Calu3 (cell line): ENCODE measurements at regions not wholly inside any gene's neighbourhood (a gene's known extent, or its start where the extent isn't known, plus 50 kb on each side); places are given as distances from the start of the nearest gene placed in this dataset.

Experiments used
- BruUV-seq: library from RNA; stranded (reverse); fragments of 400-500 nt; replicated peaks from 2 replicates; lab custom pipeline; 2021; lab: Mats Ljungman, UMichigan
- CTCF ChIA-PET: fragments of 300-600 bp; sonication (Branson Sonifier 250); formaldehyde crosslinking; loops from one replicate; lab custom pipeline; 2022; ENCODE audit warnings: antibody characterized with exemption; lab: Charles Lee
- DNase-seq: peaks from one replicate; pipeline ENCODE4 v3.0.0; 2022
- H3K27ac Mint-ChIP-seq: one replicate; pipeline ENCODE4 v1.8.0; 2022; ENCODE audit warnings: mixed read lengths; ENCODE audit not compliant: unreplicated experiment
- H3K27me3 Mint-ChIP-seq: one replicate; pipeline ENCODE4 v1.8.0; 2022; ENCODE audit warnings: mixed read lengths; ENCODE audit not compliant: unreplicated experiment
- H3K36me3 Mint-ChIP-seq: one replicate; pipeline ENCODE4 v1.8.0; 2022; ENCODE audit warnings: mild to moderate bottlenecking, moderate library complexity, mixed read lengths; ENCODE audit not compliant: insufficient read depth, unreplicated experiment
- H3K4me1 Mint-ChIP-seq: one replicate; pipeline ENCODE4 v1.8.0; 2022; ENCODE audit warnings: mild to moderate bottlenecking, low read depth, mixed read lengths; ENCODE audit not compliant: unreplicated experiment
- H3K4me3 Mint-ChIP-seq: one replicate; pipeline ENCODE4 v1.8.0; 2022; ENCODE audit warnings: mild to moderate bottlenecking, low read depth, moderate library complexity, mixed read lengths; ENCODE audit not compliant: unreplicated experiment
- H3K9me3 Mint-ChIP-seq: one replicate; pipeline ENCODE4 v1.8.0; 2022; ENCODE audit warnings: low read depth, mixed read lengths; ENCODE audit not compliant: unreplicated experiment
- CTCF ChIP-seq: fragments of 200-600 bp; IDR thresholded peaks from one replicate; pipeline ENCODE4 v1.8.0; 2022; ENCODE audit warnings: antibody characterized with exemption; ENCODE audit not compliant: unreplicated experiment
- intact Hi-C: fragments of 100-400 bp; cut with micrococcal nuclease; formaldehyde crosslinking; loops from one replicate; pipeline ENCODE4 v1.10.0; 2022; ENCODE audit not compliant: unreplicated experiment

- no peaks in the 10 kb centered on the region for H3K36me3 Mint-ChIP-seq
- no peak for DNase-seq
- no TSS peak for BruUV-seq
- CTCF ChIA-PET: no interaction called here
- no peak overlapping the region for H3K4me3 Mint-ChIP-seq
- no peak overlapping the region for H3K27ac Mint-ChIP-seq
- intact Hi-C loops: no loop called here
- H3K4me1 Mint-ChIP-seq: no peaks in the 10 kb centered on the region
- no peaks in the 10 kb centered on the region for H3K9me3 Mint-ChIP-seq
- no peaks in the 10 kb centered on the region for H3K27me3 Mint-ChIP-seq
- TF ChIP-seq CTCF: no peak
Observed at GRCh38 chr9:26462751-26463150, 429.9 kb downstream of the CAAP1 start.

- H3K36me3 Mint-ChIP-seq: no peaks in the 10 kb centered on the region
- CTCF ChIA-PET: no interaction called here
- no peak for DNase-seq
- no peaks in the 10 kb centered on the region for H3K9me3 Mint-ChIP-seq
- intact Hi-C loops: no loop called here
- no peak for TF ChIP-seq CTCF
- no peaks in the 10 kb centered on the region for H3K27me3 Mint-ChIP-seq
- no TSS peak for BruUV-seq
- no peak overlapping the region for H3K4me3 Mint-ChIP-seq
- H3K4me1 Mint-ChIP-seq: no peaks in the 10 kb centered on the region
- no peak overlapping the region for H3K27ac Mint-ChIP-seq
Observed at GRCh38 chr9:26462213-26462612, 430.4 kb downstream of the CAAP1 start.

GRCh38 chr9:26460624-26461023, 432.0 kb downstream of the CAAP1 start:
- H3K36me3 Mint-ChIP-seq: no peaks in the 10 kb centered on the region
- TF ChIP-seq CTCF: no peak
- intact Hi-C loops: no loop called here
- H3K27ac Mint-ChIP-seq: no peak overlapping the region
- H3K4me1 Mint-ChIP-seq: no peaks in the 10 kb centered on the region
- DNase-seq: no peak
- no peak overlapping the region for H3K4me3 Mint-ChIP-seq
- H3K9me3 Mint-ChIP-seq: no peaks in the 10 kb centered on the region
- BruUV-seq: no TSS peak
- CTCF ChIA-PET: no interaction called here
- H3K27me3 Mint-ChIP-seq: no peaks in the 10 kb centered on the region

- no peaks in the 10 kb centered on the region for H3K4me1 Mint-ChIP-seq
Observed at GRCh38 chr9:26459959-26460358, 432.6 kb downstream of the CAAP1 start.

More at GRCh38 chr9:26459959-26460358, 432.6 kb downstream of the CAAP1 start:
- CTCF ChIA-PET: no interaction called here
- H3K27me3 Mint-ChIP-seq: no peaks in the 10 kb centered on the region
- no peak overlapping the region for H3K27ac Mint-ChIP-seq
- H3K4me3 Mint-ChIP-seq: no peak overlapping the region
- no peak for TF ChIP-seq CTCF
- intact Hi-C loops: no loop called here
- no peaks in the 10 kb centered on the region for H3K9me3 Mint-ChIP-seq
- H3K36me3 Mint-ChIP-seq: no peaks in the 10 kb centered on the region
- no TSS peak for BruUV-seq
- DNase-seq: no peak
